Upper lobe of left lung (tissue), 4 donors: ENCODE measurements at regions not wholly inside any gene's neighbourhood (a gene's known extent, or its start where the extent isn't known, plus 50 kb on each side); places are given as distances from the start of the nearest gene placed in this dataset.

Experiments
- EP300 ChIP-seq, 4 donors: sonication (generic); formaldehyde crosslinking; IDR thresholded peaks; one replicate each; pipeline ENCODE4 v1.5.1; 2017; ENCODE audit warnings: antibody characterized with exemption in 4 of 4, control low read depth in 2 of 4
- POLR2AphosphoS5 ChIP-seq, 2 donors: sonication (generic); formaldehyde crosslinking; IDR thresholded peaks; one replicate each; pipeline ENCODE4 v1.5.1; 2017; ENCODE audit warnings: antibody characterized with exemption in 2 of 2
- TF ChIP-seq, protein P1 (sequence below), 6 experiments: fragments of 450-650 bp in 4 of 6; fragments of 200-600 bp in 2 of 6; sonication (generic) in 2 of 6; IDR thresholded peaks; one replicate each; pipeline ENCODE4 v1.5.1; 2016 to 2019; ENCODE audit warnings: antibody characterized with exemption in 6 of 6

DNA sequence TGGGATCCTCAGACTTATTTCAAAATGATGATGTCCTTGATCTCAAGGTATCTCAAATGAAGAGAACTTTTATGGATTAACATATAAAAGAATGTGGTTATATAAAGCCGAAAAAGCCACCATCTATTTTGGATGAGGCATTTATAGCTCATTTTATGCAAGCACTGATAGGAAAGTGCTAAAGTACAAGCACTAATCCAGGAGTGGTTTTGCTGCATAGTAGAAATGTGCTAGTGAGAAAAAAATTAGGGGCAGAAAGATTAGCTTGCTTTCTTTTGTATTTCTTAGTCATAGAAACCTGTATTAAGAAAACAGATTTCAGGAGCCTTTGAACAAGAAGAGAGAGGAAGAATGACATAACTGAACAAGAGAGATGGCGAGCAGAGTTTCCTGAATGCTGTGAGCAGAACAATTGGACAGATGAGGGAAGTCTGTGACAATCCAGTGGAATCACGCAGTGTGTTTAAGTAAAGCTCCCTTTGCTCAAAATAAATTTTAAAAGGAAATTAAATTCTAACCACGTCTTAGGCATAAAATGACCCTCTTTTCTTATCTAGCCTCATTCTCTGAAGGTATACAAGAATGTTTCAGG, 238.2 kb upstream of the NOVA1 start:
- TF ChIP-seq POLR2AphosphoS5 (IDR thresholded peaks at IDR 0.05) (no peak), EP300 (IDR thresholded peaks at IDR 0.05) (no peak)
- TF ChIP-seq, protein P1, sequence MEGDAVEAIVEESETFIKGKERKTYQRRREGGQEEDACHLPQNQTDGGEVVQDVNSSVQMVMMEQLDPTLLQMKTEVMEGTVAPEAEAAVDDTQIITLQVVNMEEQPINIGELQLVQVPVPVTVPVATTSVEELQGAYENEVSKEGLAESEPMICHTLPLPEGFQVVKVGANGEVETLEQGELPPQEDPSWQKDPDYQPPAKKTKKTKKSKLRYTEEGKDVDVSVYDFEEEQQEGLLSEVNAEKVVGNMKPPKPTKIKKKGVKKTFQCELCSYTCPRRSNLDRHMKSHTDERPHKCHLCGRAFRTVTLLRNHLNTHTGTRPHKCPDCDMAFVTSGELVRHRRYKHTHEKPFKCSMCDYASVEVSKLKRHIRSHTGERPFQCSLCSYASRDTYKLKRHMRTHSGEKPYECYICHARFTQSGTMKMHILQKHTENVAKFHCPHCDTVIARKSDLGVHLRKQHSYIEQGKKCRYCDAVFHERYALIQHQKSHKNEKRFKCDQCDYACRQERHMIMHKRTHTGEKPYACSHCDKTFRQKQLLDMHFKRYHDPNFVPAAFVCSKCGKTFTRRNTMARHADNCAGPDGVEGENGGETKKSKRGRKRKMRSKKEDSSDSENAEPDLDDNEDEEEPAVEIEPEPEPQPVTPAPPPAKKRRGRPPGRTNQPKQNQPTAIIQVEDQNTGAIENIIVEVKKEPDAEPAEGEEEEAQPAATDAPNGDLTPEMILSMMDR (IDR thresholded peaks at IDR 0.05) = no peak
